HepG2 (cell line): ENCODE measurements at regions not wholly inside any gene's neighbourhood (a gene's known extent, or its start where the extent isn't known, plus 50 kb on each side); places are given as distances from the start of the nearest gene placed in this dataset.

Source experiments
- ATAC-seq: fragments of 200-7000 bp; cut with Tn5 transposase; 3 replicates; pipeline ENCODE4 v1.9.1; 2020; ENCODE audit warnings: mild to moderate bottlenecking, moderate library complexity
- BruUV-seq: library from RNA; stranded (reverse); fragments of 400-500 nt; replicated peaks from 2 replicates; lab custom pipeline; 2021; lab: Mats Ljungman, UMichigan
- CTCF ChIA-PET: fragments of 300-600 bp; formaldehyde crosslinking; extraction: SDS; loops from one replicate; lab custom pipeline; 2021; ENCODE audit warnings: low total read pairs, inconsistent platforms, low intra/inter-chr PET ratio; lab: Yijun Ruan, JAX
- POLR2A ChIA-PET: fragments of 350-600 bp; sonication (Branson Sonifier 250); formaldehyde crosslinking; loops from one replicate; lab custom pipeline; 2020; ENCODE audit warnings: antibody characterized with exemption, inconsistent platforms; lab: Yijun Ruan, JAX
- DNase-seq: peaks from one replicate; pipeline ENCODE4 v3.0.0-alpha.2; 2015; ENCODE audit warnings: low spot score
- FAIRE-seq: peaks from 3 replicates; lab custom pipeline; 2011; peaks lifted over from hg19 to GRCh38; lab: Jason Lieb, UNC
- H2AFZ ChIP-seq: one replicate; pipeline ENCODE4 v1.6.1; 2011; ENCODE audit warnings: low read length, inconsistent platforms
- H3K27ac ChIP-seq: fragments of 300-600 bp; 3 replicates; pipeline ENCODE4 v1.8.0; 2011; ENCODE audit warnings: mixed run types, mild to moderate bottlenecking, mixed read lengths, low read length, inconsistent platforms; ENCODE audit not compliant: insufficient read depth; ENCODE audit errors: extremely low read length
- H3K27me3 ChIP-seq, 2 experiments: fragments of 200-600 bp in 1 of 2; 2 replicates in 1 of 2; 3 replicates in 1 of 2; pipeline versions ENCODE4 v1.6.0 to v1.8.0; 2011; ENCODE audit warnings: low read length in 2 of 2, mild to moderate bottlenecking in 2 of 2, moderate library complexity in 2 of 2, inconsistent platforms in 1 of 2; ENCODE audit not compliant: insufficient read depth in 2 of 2, control insufficient read depth in 1 of 2
- H3K36me3 ChIP-seq, 2 experiments: fragments of 200-600 bp in 1 of 2; replicated peaks in 1 of 2; 2 replicates in 1 of 2; 3 replicates in 1 of 2; pipeline versions ENCODE4 v1.5.1 to v1.8.0; 2011; ENCODE audit warnings: low read length in 2 of 2, inconsistent platforms in 1 of 2; ENCODE audit not compliant: insufficient read depth in 2 of 2, control insufficient read depth in 1 of 2
- H3K4me1 ChIP-seq: 2 replicates; pipeline ENCODE4 v1.5.1; 2012; ENCODE audit warnings: low read length, inconsistent platforms; ENCODE audit not compliant: insufficient read depth
- H3K4me2 ChIP-seq: 2 replicates; pipeline ENCODE4 v1.6.0; 2011; ENCODE audit warnings: low read depth, low read length, inconsistent platforms
- H3K4me3 ChIP-seq, 3 experiments: fragments of 200-600 bp in 1 of 3; sonication (generic), shearing (Covaris generic) in 1 of 3; replicated peaks in 1 of 3; 2 replicates each; pipeline ENCODE4 v1.5.1; 2011 to 2016; ENCODE audit warnings: low read length in 3 of 3, inconsistent platforms in 2 of 3, low read depth in 2 of 3, mild to moderate bottlenecking in 2 of 3, control low read depth in 1 of 3, mixed read lengths in 1 of 3; ENCODE audit not compliant: insufficient read depth in 1 of 3
- H3K79me2 ChIP-seq: one replicate; pipeline ENCODE4 v1.6.1; 2011; ENCODE audit warnings: low read length, inconsistent platforms; ENCODE audit not compliant: insufficient read depth
- H3K9ac ChIP-seq: 2 replicates; pipeline ENCODE4 v1.6.0; 2011; ENCODE audit warnings: mild to moderate bottlenecking, low read depth, low read length, inconsistent platforms; ENCODE audit not compliant: insufficient read depth
- H3K9me3 ChIP-seq: 2 replicates; pipeline ENCODE4 v1.5.1; 2012; ENCODE audit warnings: mild to moderate bottlenecking, low read length
- H4K20me1 ChIP-seq: 2 replicates; pipeline ENCODE4 v1.6.0; 2011; ENCODE audit warnings: inconsistent platforms, mild to moderate bottlenecking, low read length, moderate library complexity; ENCODE audit not compliant: insufficient read depth
- CBX2 ChIP-seq, 2 experiments: fragments of 200-600 bp in 1 of 2; sonication (generic); formaldehyde crosslinking in 1 of 2; IDR thresholded peaks; 2 replicates each; pipeline versions ENCODE4 v1.7.0 to v1.8.1; 2018 to 2022; ENCODE audit warnings: low read depth in 2 of 2, low read length in 1 of 2, mild to moderate bottlenecking in 1 of 2, missing genetic modification reagents in 1 of 2
- GZF1 ChIP-seq: sonication (generic); formaldehyde crosslinking; IDR thresholded peaks from 2 replicates; pipeline ENCODE4 v1.5.1; 2020; ENCODE audit warnings: mild to moderate bottlenecking, missing genetic modification reagents
- LCORL ChIP-seq, 2 experiments: fragments of 450-650 bp in 1 of 2; sonication (generic) in 1 of 2; formaldehyde crosslinking in 1 of 2; IDR thresholded peaks; 2 replicates each; pipeline versions ENCODE4 v1.5.0 to v1.6.1; 2017 to 2020; ENCODE audit warnings: antibody characterized with exemption in 1 of 2, missing genetic modification reagents in 1 of 2
- PHF8 ChIP-seq: sonication (generic); formaldehyde crosslinking; IDR thresholded peaks from 2 replicates; pipeline ENCODE4 v1.5.0; 2020; ENCODE audit warnings: missing genetic modification reagents
- POLR2A ChIP-seq, 2 experiments: IDR thresholded peaks; 2 replicates each; pipeline ENCODE4 v1.6.1; 2011; ENCODE audit warnings: low read depth in 2 of 2, low read length in 2 of 2, mild to moderate bottlenecking in 1 of 2, moderate library complexity in 1 of 2; ENCODE audit not compliant: insufficient read depth in 1 of 2
- ZMAT3 ChIP-seq: sonication (generic); formaldehyde crosslinking; conservative IDR thresholded peaks from 2 replicates; pipeline ENCODE4 v1.7.0; 2021; ENCODE audit warnings: missing genetic modification reagents
- ZNF251 ChIP-seq: sonication (generic); formaldehyde crosslinking; IDR thresholded peaks from 2 replicates; pipeline ENCODE4 v1.9.0; 2021; ENCODE audit warnings: mild to moderate bottlenecking, missing genetic modification reagents
- ZNF44 ChIP-seq: sonication (generic); formaldehyde crosslinking; IDR thresholded peaks from 2 replicates; pipeline ENCODE4 v1.5.1; 2020; ENCODE audit warnings: mild to moderate bottlenecking, missing genetic modification reagents
- WGBS: methylation state at CpG from one replicate; pipeline ENCODE4 v1.1.6; 2017; ENCODE audit warnings: low lambda C conversion rate; 5-methylcytosine and 5-hydroxymethylcytosine counted together
- in situ Hi-C: cut with HindIII; loops from 2 replicates; pipeline ENCODE4 v1.10.0; 2017; ENCODE audit warnings: low pct_unique_long_range_greater_than_20kb; ENCODE audit not compliant: extremely low pct_ligation_motif_present
- intact Hi-C: fragments of 100-400 bp; cut with micrococcal nuclease; formaldehyde crosslinking; loops from one replicate; pipeline ENCODE4 v1.10.0; 2022; ENCODE audit not compliant: unreplicated experiment
- TF ChIP-seq, protein P1 (sequence below): sonication (generic); formaldehyde crosslinking; IDR thresholded peaks from 2 replicates; pipeline ENCODE4 v1.4.0; 2020; ENCODE audit warnings: missing genetic modification reagents, mild to moderate bottlenecking, borderline replicate concordance
- TF ChIP-seq, protein P2 (sequence below): sonication (generic); formaldehyde crosslinking; IDR thresholded peaks from 2 replicates; pipeline ENCODE4 v1.4.0; 2020; ENCODE audit warnings: missing genetic modification reagents, borderline replicate concordance

DNA sequence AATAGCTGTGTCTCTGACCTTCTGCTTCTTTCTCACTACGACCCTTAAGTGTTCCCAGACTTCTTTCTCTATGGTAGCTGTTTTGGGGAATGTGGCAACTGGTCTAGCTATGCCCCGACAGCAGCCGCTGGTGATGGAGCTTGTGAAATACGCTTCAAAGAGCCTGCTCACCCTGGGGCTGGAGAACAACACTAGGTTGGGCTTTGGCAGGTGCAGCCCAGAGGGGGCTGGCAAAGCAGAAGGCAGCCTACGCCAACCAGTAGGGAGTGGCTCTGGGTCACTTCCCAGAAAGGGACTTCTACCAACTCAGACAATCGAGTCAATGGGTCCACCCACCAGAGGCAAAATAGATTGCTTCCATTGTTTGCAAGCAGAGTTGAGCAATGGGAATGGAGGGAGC is 262.8 kb downstream of the LMO4 start:
- 13% methylated on average over 4 of the region's 6 CpGs for WGBS
- Histone ChIP-seq H3K4me2 (no peak overlapping the region), H3K36me3 (no peaks in the 10 kb centered on the region), H3K79me2 (no peaks in the 10 kb centered on the region), H3K4me1 (no peaks in the 10 kb centered on the region), H2AFZ (no peak overlapping the region), H3K27me3 (no peaks in the 10 kb centered on the region), H3K9me3 (no peaks in the 10 kb centered on the region), H3K27ac (no peak overlapping the region)
- FAIRE-seq = no peak
- BruUV-seq = no TSS peak
- ATAC-seq = no peak
- CTCF ChIA-PET = no interaction called here
- no peak for TF ChIP-seq ZNF251 (CRISPR knock-in tag)
- TF ChIP-seq, protein P1, sequence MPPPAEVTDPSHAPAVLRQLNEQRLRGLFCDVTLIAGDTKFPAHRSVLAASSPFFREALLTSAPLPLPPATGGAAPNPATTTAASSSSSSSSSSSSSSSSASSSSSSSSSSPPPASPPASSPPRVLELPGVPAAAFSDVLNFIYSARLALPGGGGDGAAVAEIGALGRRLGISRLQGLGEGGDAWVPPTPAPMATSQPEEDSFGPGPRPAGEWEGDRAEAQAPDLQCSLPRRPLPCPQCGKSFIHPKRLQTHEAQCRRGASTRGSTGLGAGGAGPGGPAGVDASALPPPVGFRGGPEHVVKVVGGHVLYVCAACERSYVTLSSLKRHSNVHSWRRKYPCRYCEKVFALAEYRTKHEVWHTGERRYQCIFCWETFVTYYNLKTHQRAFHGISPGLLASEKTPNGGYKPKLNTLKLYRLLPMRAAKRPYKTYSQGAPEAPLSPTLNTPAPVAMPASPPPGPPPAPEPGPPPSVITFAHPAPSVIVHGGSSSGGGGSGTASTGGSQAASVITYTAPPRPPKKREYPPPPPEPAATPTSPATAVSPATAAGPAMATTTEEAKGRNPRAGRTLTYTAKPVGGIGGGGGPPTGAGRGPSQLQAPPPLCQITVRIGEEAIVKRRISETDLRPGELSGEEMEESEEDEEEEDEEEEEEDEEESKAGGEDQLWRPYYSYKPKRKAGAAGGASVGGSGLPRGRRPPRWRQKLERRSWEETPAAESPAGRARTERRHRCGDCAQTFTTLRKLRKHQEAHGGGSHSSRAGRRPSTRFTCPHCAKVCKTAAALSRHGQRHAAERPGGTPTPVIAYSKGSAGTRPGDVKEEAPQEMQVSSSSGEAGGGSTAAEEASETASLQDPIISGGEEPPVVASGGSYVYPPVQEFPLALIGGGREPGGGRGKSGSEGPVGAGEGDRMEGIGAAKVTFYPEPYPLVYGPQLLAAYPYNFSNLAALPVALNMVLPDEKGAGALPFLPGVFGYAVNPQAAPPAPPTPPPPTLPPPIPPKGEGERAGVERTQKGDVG (CRISPR knock-in tag) = no peak
- no peak for TF ChIP-seq CBX2 (IDR thresholded peaks at IDR 0.05; ENCODE audit: low read depth, low read length)
- TF ChIP-seq CBX2 (CRISPR knock-in tag; IDR thresholded peaks at IDR 0.05; ENCODE audit: low read depth) = no peak
- no peak for TF ChIP-seq GZF1 (CRISPR knock-in tag)
- no peak for TF ChIP-seq PHF8 (CRISPR knock-in tag)
- TF ChIP-seq LCORL (IDR thresholded peaks at IDR 0.05) = no peak
- TF ChIP-seq LCORL (CRISPR knock-in tag; IDR thresholded peaks at IDR 0.05) = no peak
- TF ChIP-seq ZNF44 (CRISPR knock-in tag) = no peak
- TF ChIP-seq POLR2A (IDR thresholded peaks at IDR 0.05; ENCODE audit: insufficient read depth in 1 of 2, low read depth in 2 of 2, low read length in 2 of 2) = no peak
- TF ChIP-seq, protein P2, sequence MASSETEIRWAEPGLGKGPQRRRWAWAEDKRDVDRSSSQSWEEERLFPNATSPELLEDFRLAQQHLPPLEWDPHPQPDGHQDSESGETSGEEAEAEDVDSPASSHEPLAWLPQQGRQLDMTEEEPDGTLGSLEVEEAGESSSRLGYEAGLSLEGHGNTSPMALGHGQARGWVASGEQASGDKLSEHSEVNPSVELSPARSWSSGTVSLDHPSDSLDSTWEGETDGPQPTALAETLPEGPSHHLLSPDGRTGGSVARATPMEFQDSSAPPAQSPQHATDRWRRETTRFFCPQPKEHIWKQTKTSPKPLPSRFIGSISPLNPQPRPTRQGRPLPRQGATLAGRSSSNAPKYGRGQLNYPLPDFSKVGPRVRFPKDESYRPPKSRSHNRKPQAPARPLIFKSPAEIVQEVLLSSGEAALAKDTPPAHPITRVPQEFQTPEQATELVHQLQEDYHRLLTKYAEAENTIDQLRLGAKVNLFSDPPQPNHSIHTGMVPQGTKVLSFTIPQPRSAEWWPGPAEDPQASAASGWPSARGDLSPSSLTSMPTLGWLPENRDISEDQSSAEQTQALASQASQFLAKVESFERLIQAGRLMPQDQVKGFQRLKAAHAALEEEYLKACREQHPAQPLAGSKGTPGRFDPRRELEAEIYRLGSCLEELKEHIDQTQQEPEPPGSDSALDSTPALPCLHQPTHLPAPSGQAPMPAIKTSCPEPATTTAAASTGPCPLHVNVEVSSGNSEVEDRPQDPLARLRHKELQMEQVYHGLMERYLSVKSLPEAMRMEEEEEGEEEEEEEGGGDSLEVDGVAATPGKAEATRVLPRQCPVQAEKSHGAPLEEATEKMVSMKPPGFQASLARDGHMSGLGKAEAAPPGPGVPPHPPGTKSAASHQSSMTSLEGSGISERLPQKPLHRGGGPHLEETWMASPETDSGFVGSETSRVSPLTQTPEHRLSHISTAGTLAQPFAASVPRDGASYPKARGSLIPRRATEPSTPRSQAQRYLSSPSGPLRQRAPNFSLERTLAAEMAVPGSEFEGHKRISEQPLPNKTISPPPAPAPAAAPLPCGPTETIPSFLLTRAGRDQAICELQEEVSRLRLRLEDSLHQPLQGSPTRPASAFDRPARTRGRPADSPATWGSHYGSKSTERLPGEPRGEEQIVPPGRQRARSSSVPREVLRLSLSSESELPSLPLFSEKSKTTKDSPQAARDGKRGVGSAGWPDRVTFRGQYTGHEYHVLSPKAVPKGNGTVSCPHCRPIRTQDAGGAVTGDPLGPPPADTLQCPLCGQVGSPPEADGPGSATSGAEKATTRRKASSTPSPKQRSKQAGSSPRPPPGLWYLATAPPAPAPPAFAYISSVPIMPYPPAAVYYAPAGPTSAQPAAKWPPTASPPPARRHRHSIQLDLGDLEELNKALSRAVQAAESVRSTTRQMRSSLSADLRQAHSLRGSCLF (CRISPR knock-in tag) = no peak
- no peak for TF ChIP-seq ZMAT3
- TF ChIP-seq, all 625 proteins: peak for 0
- H3K4me3 ChIP-seq = no peak overlapping the region
- DNase-seq = no peak
- POLR2A ChIA-PET = no interaction called here
- in situ Hi-C loops = no loop called here
- H3K9ac ChIP-seq = no peak overlapping the region
- H4K20me1 ChIP-seq = no peaks in the 10 kb centered on the region
- intact Hi-C loops = no loop called here
